BLaER1 (cell line): ENCODE measurements at regions not wholly inside any gene's neighbourhood (a gene's known extent, or its start where the extent isn't known, plus 50 kb on each side); places are given as distances from the start of the nearest gene placed in this dataset.

ENCODE experiments used
- H3K27ac ChIP-seq: shearing (Covaris generic); formaldehyde crosslinking; 2 replicates; pipeline ENCODE4 v1.8.1; 2022
- H3K27me3 ChIP-seq: shearing (Covaris generic); formaldehyde crosslinking; 2 replicates; pipeline ENCODE4 v1.8.1; 2022
- H3K36me3 ChIP-seq: shearing (Covaris generic); formaldehyde crosslinking; 2 replicates; pipeline ENCODE4 v1.8.1; 2022
- H3K4me1 ChIP-seq: shearing (Covaris generic); formaldehyde crosslinking; 2 replicates; pipeline ENCODE4 v1.8.1; 2022
- H3K4me2 ChIP-seq: shearing (Covaris generic); formaldehyde crosslinking; 2 replicates; pipeline ENCODE4 v1.8.1; 2022
- H3K4me3 ChIP-seq: shearing (Covaris generic); formaldehyde crosslinking; 2 replicates; pipeline ENCODE4 v1.8.1; 2022
- H3K9ac ChIP-seq: shearing (Covaris generic); formaldehyde crosslinking; 2 replicates; pipeline ENCODE4 v1.8.1; 2022
- H3K9me3 ChIP-seq: shearing (Covaris generic); formaldehyde crosslinking; 2 replicates; pipeline ENCODE4 v1.8.1; 2022
- H4K20me1 ChIP-seq: shearing (Covaris generic); formaldehyde crosslinking; 2 replicates; pipeline ENCODE4 v1.8.1; 2022
- Cebpa-rat ChIP-seq: shearing (Covaris generic); IDR thresholded peaks from 2 replicates; pipeline ENCODE4 v1.8.1; 2022

DNA sequence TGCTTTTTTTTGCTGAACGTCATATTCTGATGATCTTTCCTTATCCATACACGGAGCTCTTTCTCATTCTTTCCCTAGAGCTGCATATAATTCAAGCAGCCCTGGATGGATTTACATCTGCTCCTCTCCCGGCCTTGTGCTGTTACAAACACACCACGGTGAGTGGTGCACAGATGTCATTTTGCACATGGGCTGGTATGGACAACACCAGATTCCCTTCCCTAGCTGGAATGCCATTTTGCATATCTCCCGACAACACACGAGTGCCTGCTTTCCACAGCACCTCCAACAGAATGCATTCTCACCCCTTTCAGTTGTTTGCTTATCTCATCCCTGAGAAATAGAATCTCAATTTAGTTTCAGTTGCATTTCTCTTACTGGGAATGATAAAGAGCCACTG is 69.5 kb upstream of the AFDN start:
- no peak overlapping the region for H3K9ac ChIP-seq
- H4K20me1 ChIP-seq, result no peaks in the 10 kb centered on the region
- H3K9me3 ChIP-seq, result peaks cover 14% of the 10 kb centered on the region
- no peak overlapping the region for H3K4me3 ChIP-seq
- no peaks in the 10 kb centered on the region for H3K27me3 ChIP-seq
- H3K36me3 ChIP-seq, result no peaks in the 10 kb centered on the region
- H3K27ac ChIP-seq, result no peak overlapping the region
- H3K4me2 ChIP-seq, result no peak overlapping the region
- H3K4me1 ChIP-seq, result no peaks in the 10 kb centered on the region
- no peak for TF ChIP-seq Cebpa-rat

DNA sequence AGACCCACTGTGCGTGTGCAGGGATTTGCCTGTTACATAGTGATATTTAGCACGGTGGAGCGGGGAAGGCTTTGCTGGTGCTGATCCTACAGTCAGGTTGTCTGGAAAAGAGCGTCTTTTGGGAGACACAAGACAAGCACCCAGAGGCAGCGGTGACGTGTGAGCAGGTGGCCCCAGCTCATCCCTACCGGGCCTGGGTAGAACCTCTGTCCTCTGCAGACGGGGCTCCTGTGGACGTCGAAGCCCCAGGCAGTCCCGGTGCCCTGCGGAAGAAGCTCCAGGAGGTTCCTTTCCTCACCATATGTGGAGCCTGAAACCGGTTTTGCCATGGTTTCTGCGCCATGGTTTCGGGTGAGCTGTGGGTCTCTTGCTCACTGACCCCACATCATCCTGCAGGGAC is 68.9 kb upstream of the AFDN start:
- TF ChIP-seq Cebpa-rat, result no peak
- no peaks in the 10 kb centered on the region for H3K36me3 ChIP-seq
- no peaks in the 10 kb centered on the region for H3K27me3 ChIP-seq
- no peak overlapping the region for H3K4me3 ChIP-seq
- no peak overlapping the region for H3K27ac ChIP-seq
- no peaks in the 10 kb centered on the region for H3K4me1 ChIP-seq
- no peaks in the 10 kb centered on the region for H4K20me1 ChIP-seq
- H3K9me3 ChIP-seq, result peaks cover 14% of the 10 kb centered on the region
- H3K9ac ChIP-seq, result no peak overlapping the region
- H3K4me2 ChIP-seq, result no peak overlapping the region

- no peak overlapping the region for H3K27ac ChIP-seq
- no peak overlapping the region for H3K9ac ChIP-seq
- no peaks in the 10 kb centered on the region for H3K36me3 ChIP-seq
- H3K9me3 ChIP-seq, result peaks cover 9% of the 10 kb centered on the region
- no peaks in the 10 kb centered on the region for H3K4me1 ChIP-seq
- TF ChIP-seq Cebpa-rat, result no peak
- no peaks in the 10 kb centered on the region for H3K27me3 ChIP-seq
- H4K20me1 ChIP-seq, result no peaks in the 10 kb centered on the region
- no peak overlapping the region for H3K4me2 ChIP-seq
- no peak overlapping the region for H3K4me3 ChIP-seq
Measured at GRCh38 chr6:167758309-167759023, 68.2 kb upstream of the AFDN start.

- Histone ChIP-seq H3K36me3 (no peaks in the 10 kb centered on the region), H3K4me3 (no peak overlapping the region), H3K4me2 (no peak overlapping the region), H3K9me3 (peaks cover 4% of the 10 kb centered on the region), H4K20me1 (no peaks in the 10 kb centered on the region), H3K27ac (no peak overlapping the region), H3K9ac (no peak overlapping the region), H3K27me3 (no peaks in the 10 kb centered on the region), H3K4me1 (no peaks in the 10 kb centered on the region)
- TF ChIP-seq Cebpa-rat, result no peak
Measured at GRCh38 chr6:167759206-167759605, 67.5 kb upstream of the AFDN start.

DNA sequence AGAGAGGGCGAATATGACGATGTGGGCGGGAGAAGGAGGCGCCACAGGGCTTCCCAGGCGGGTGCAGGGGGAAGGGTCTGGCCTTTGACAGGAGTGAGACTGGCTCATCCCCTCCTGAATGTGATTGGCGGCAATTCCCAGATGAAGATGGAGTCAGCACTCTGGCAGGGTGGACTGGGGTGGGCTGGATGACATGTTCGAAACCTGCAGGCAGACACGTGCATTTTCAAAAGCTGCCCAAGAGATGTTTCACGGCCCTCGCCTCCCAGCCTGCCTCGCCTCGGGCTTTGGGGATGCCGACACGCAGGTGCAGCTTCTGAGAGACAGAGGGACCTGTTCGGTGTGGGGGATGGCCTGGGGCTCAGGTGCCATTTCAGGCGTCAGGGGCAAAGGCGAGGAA is 66.8 kb upstream of the AFDN start:
- no peak overlapping the region for H3K9ac ChIP-seq
- TF ChIP-seq Cebpa-rat, result no peak
- no peaks in the 10 kb centered on the region for H3K4me1 ChIP-seq
- H3K27ac ChIP-seq, result no peak overlapping the region
- H3K9me3 ChIP-seq, result no peaks in the 10 kb centered on the region
- H3K4me2 ChIP-seq, result no peak overlapping the region
- H3K27me3 ChIP-seq, result no peaks in the 10 kb centered on the region
- H3K4me3 ChIP-seq, result no peak overlapping the region
- H3K36me3 ChIP-seq, result no peaks in the 10 kb centered on the region
- H4K20me1 ChIP-seq, result no peaks in the 10 kb centered on the region

- TF ChIP-seq Cebpa-rat, result no peak
- Histone ChIP-seq H3K36me3 (no peaks in the 10 kb centered on the region), H3K4me1 (no peaks in the 10 kb centered on the region), H3K4me3 (no peak overlapping the region), H3K9ac (no peak overlapping the region), H3K27ac (no peak overlapping the region), H3K9me3 (no peaks in the 10 kb centered on the region), H3K27me3 (no peaks in the 10 kb centered on the region), H4K20me1 (no peaks in the 10 kb centered on the region), H3K4me2 (no peak overlapping the region)
Measured at GRCh38 chr6:167760979-167761793, 65.5 kb upstream of the AFDN start.

GRCh38 chr6:167761794-167762258 is 64.9 kb upstream of the AFDN start:
- Histone ChIP-seq H3K9me3 (no peaks in the 10 kb centered on the region), H3K27ac (no peak overlapping the region), H3K4me2 (no peak overlapping the region), H3K4me3 (no peak overlapping the region), H3K9ac (no peak overlapping the region), H3K36me3 (no peaks in the 10 kb centered on the region), H3K4me1 (no peaks in the 10 kb centered on the region), H3K27me3 (no peaks in the 10 kb centered on the region), H4K20me1 (no peaks in the 10 kb centered on the region)
- no peak for TF ChIP-seq Cebpa-rat

DNA sequence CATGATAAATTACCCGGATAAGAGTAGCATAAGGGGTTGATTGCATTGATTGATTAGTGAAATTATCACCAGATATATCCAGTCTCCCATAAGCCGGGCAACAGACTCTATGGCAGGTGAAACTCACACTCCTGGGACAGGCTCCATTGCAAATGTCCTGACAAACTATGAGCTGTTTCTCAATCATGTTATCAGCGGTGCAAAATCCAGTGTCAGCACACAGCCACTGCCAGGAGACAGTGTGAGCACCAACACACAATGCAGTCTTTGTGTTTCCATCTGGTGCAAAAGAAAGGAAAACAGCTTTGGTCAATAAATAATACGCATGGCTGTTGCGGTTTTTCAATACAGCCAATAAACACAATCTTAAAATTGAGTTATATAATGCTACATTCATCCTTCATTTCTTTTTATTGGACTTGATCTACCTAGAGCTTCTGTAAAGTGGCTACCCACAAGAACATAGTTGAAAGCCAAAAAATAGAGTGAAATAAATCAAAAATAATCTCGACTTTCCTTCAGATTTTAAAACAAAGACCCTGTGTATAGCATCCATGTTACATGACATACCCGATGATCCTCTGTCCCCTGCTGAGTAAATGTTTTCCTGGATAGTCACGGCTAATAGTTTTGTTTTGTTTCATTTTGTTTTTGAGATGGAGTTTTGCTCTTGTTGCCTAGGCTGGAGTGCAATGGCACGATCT is 64.3 kb upstream of the AFDN start:
- H3K9me3 ChIP-seq, result no peaks in the 10 kb centered on the region
- H3K4me3 ChIP-seq, result no peak overlapping the region
- H3K4me1 ChIP-seq, result no peaks in the 10 kb centered on the region
- H3K9ac ChIP-seq, result no peak overlapping the region
- H3K4me2 ChIP-seq, result no peak overlapping the region
- H3K27ac ChIP-seq, result no peak overlapping the region
- no peaks in the 10 kb centered on the region for H3K36me3 ChIP-seq
- H4K20me1 ChIP-seq, result no peaks in the 10 kb centered on the region
- no peaks in the 10 kb centered on the region for H3K27me3 ChIP-seq
- TF ChIP-seq Cebpa-rat, result no peak

- no peak for TF ChIP-seq Cebpa-rat
- H4K20me1 ChIP-seq, result no peaks in the 10 kb centered on the region
- no peak overlapping the region for H3K9ac ChIP-seq
- H3K36me3 ChIP-seq, result no peaks in the 10 kb centered on the region
- no peak overlapping the region for H3K27ac ChIP-seq
- no peaks in the 10 kb centered on the region for H3K4me1 ChIP-seq
- H3K27me3 ChIP-seq, result no peaks in the 10 kb centered on the region
- no peak overlapping the region for H3K4me3 ChIP-seq
- H3K4me2 ChIP-seq, result no peak overlapping the region
- no peaks in the 10 kb centered on the region for H3K9me3 ChIP-seq
Measured at GRCh38 chr6:167763056-167763944, 63.4 kb upstream of the AFDN start.
